ENCODE measurements at regions not wholly inside any gene's neighbourhood (a gene's known extent, or its start where the extent isn't known, plus 50 kb on each side); places are given as distances from the start of the nearest gene placed in this dataset.
A peak's percentile ranks its signal among the peaks of the same experiment; 100 is the strongest.
"Not testable (repeated sequence)": the region's sequence is repeated elsewhere in the genome, so short reads cannot be mapped to it uniquely, and the experiment has no call there.

- H3K9me3 ChIP-seq = no peaks in the 10 kb centered on the region
- no peak overlapping the region for H3K4me3 ChIP-seq
- no peaks in the 10 kb centered on the region for H3K36me3 ChIP-seq
- DNase-seq (no peak), ATAC-seq (no peak)
- TF ChIP-seq CTCF (IDR thresholded peaks at IDR 0.05) = no peak
- no peak overlapping the region for H3K27ac ChIP-seq
- intact Hi-C loops (cut with DNase I) = no loop called here
- no peaks in the 10 kb centered on the region for H3K27me3 ChIP-seq (ENCODE audit: low read depth)
- H3K4me1 ChIP-seq = no peaks in the 10 kb centered on the region
Observed at GRCh38 chr14:85344847-85345570, 184.9 kb upstream of the FLRT2 start.

- Histone ChIP-seq H3K27ac (no peak overlapping the region), H3K4me3 (no peak overlapping the region), H3K36me3 (no peaks in the 10 kb centered on the region), H3K27me3 (ENCODE audit: low read depth) (no peaks in the 10 kb centered on the region), H3K9me3 (no peaks in the 10 kb centered on the region), H3K4me1 (no peaks in the 10 kb centered on the region)
- TF ChIP-seq CTCF (IDR thresholded peaks at IDR 0.05) = no peak
- ATAC-seq (no peak), DNase-seq (no peak)
- intact Hi-C loops (cut with DNase I) = no loop called here
Observed at GRCh38 chr14:85350667-85351066, 179.3 kb upstream of the FLRT2 start.

GRCh38 chr14:85352588-85352987 lies 177.4 kb upstream of the FLRT2 start:
- H3K4me1 ChIP-seq; H3K27ac ChIP-seq; intact Hi-C loops (cut with DNase I); H3K9me3 ChIP-seq; H3K4me3 ChIP-seq; DNase-seq; H3K36me3 ChIP-seq; H3K27me3 ChIP-seq (ENCODE audit: low read depth); ATAC-seq: not testable (repeated sequence)

GRCh38 chr14:85357120-85357519 lies 172.8 kb upstream of the FLRT2 start:
- no peaks in the 10 kb centered on the region for H3K9me3 ChIP-seq
- no peaks in the 10 kb centered on the region for H3K4me1 ChIP-seq
- H3K36me3 ChIP-seq = no peaks in the 10 kb centered on the region
- no peaks in the 10 kb centered on the region for H3K27me3 ChIP-seq (ENCODE audit: low read depth)
- no peak overlapping the region for H3K4me3 ChIP-seq
- DNase-seq (no peak), ATAC-seq (peak in 1 of 2 donors; percentile 76)
- no peak overlapping the region for H3K27ac ChIP-seq
- intact Hi-C loops (cut with DNase I) = no loop called here
- no peak for TF ChIP-seq CTCF (IDR thresholded peaks at IDR 0.05)

- no peak for DNase-seq
- H3K27me3 ChIP-seq (ENCODE audit: low read depth) = no peaks in the 10 kb centered on the region
- intact Hi-C loops (cut with DNase I) = no loop called here
- no peak for TF ChIP-seq CTCF (IDR thresholded peaks at IDR 0.05)
- no peaks in the 10 kb centered on the region for H3K9me3 ChIP-seq
- no peak overlapping the region for H3K4me3 ChIP-seq
- H3K4me1 ChIP-seq = no peaks in the 10 kb centered on the region
- no peak for ATAC-seq
- H3K36me3 ChIP-seq = no peaks in the 10 kb centered on the region
- no peak overlapping the region for H3K27ac ChIP-seq
Observed at GRCh38 chr14:85358136-85358785, 171.7 kb upstream of the FLRT2 start.

GRCh38 chr14:85359505-85359904 lies 170.4 kb upstream of the FLRT2 start:
- no peaks in the 10 kb centered on the region for H3K9me3 ChIP-seq
- intact Hi-C loops (cut with DNase I) = no loop called here

More at GRCh38 chr14:85359505-85359904, 170.4 kb upstream of the FLRT2 start:
- DNase-seq = no peak
- Histone ChIP-seq H3K4me1 (no peaks in the 10 kb centered on the region), H3K27ac (no peak overlapping the region), H3K27me3 (ENCODE audit: low read depth) (no peaks in the 10 kb centered on the region), H3K4me3 (no peak overlapping the region), H3K36me3 (no peaks in the 10 kb centered on the region)
- TF ChIP-seq CTCF (IDR thresholded peaks at IDR 0.05) = no peak
- no peak for ATAC-seq
